ENCODE measurements at regions not wholly inside any gene's neighbourhood (a gene's known extent, or its start where the extent isn't known, plus 50 kb on each side); places are given as distances from the start of the nearest gene placed in this dataset.

GRCh38 chr6:76351275-76351674, 278.8 kb upstream of the IMPG1 start:
- Histone ChIP-seq H2AFZ (ENCODE audit: control insufficient read depth, low read length) (no peak overlapping the region), H3K9me1 (ENCODE audit: control insufficient read depth, extremely low read depth, insufficient read depth, low read length) (no peaks in the 10 kb centered on the region), H3K79me2 (ENCODE audit: control insufficient read depth, insufficient read depth, low read length) (no peaks in the 10 kb centered on the region), H3K4me1 (ENCODE audit: control insufficient read depth, extremely low read depth, insufficient read depth, low read length) (no peaks in the 10 kb centered on the region), H3K27ac (ENCODE audit: control insufficient read depth, insufficient read depth, low read length) (no peak overlapping the region), H4K20me1 (ENCODE audit: control insufficient read depth, extremely low read depth, insufficient read depth, low read length) (no peaks in the 10 kb centered on the region), H3K9ac (ENCODE audit: control insufficient read depth, extremely low read depth, insufficient read depth, low read length) (no peak overlapping the region), H3K4me3 (ENCODE audit: control insufficient read depth in 2 of 3, extremely low read depth in 1 of 3, insufficient read depth in 2 of 3, low read depth in 1 of 3, low read length in 3 of 3) (no peak overlapping the region), H3K9me3 (ENCODE audit: control insufficient read depth, low read depth, low read length) (no peaks in the 10 kb centered on the region), H3K4me2 (ENCODE audit: control insufficient read depth, extremely low read depth, insufficient read depth, low read depth, low read length) (no peak overlapping the region), H3K27me3 (ENCODE audit: control insufficient read depth, extremely low read depth, insufficient read depth, low read length) (no peaks in the 10 kb centered on the region), H3K36me3 (ENCODE audit: control insufficient read depth in 2 of 2, extremely low read depth in 1 of 2, insufficient read depth in 2 of 2, low read length in 2 of 2) (no peaks in the 10 kb centered on the region)
- FAIRE-seq (no peak), DNase-seq (ENCODE audit: low read depth, low spot score) (no peak)
- TF ChIP-seq CTCF (optimal IDR thresholded peaks at IDR 0.05 in 1 of 3, IDR thresholded peaks at IDR 0.05 in 1 of 3, conservative IDR thresholded peaks at IDR 0.05 in 1 of 3; ENCODE audit: extremely low read depth in 1 of 3, insufficient read depth in 2 of 3, low read length in 3 of 3), result peak in 1 of 3 experiments; percentile 25
- no peak for TF ChIP-seq EZH2 (IDR thresholded peaks at IDR 0.05; ENCODE audit: low read length)
- dilution Hi-C loops (cut with MboI; ENCODE audit: extremely low pct_ligation_motif_present, low sequenced_read_pairs), result no loop called here

GRCh38 chr6:76347539-76347938, 275.1 kb upstream of the IMPG1 start:
- Histone ChIP-seq H3K9ac (ENCODE audit: control insufficient read depth, extremely low read depth, insufficient read depth, low read length) (no peak overlapping the region), H3K27me3 (ENCODE audit: control insufficient read depth, extremely low read depth, insufficient read depth, low read length) (no peaks in the 10 kb centered on the region), H3K9me3 (ENCODE audit: control insufficient read depth, low read depth, low read length) (no peaks in the 10 kb centered on the region), H2AFZ (ENCODE audit: control insufficient read depth, low read length) (no peak overlapping the region), H3K4me1 (ENCODE audit: control insufficient read depth, extremely low read depth, insufficient read depth, low read length) (no peaks in the 10 kb centered on the region), H3K9me1 (ENCODE audit: control insufficient read depth, extremely low read depth, insufficient read depth, low read length) (no peaks in the 10 kb centered on the region), H3K79me2 (ENCODE audit: control insufficient read depth, insufficient read depth, low read length) (no peaks in the 10 kb centered on the region), H3K4me3 (ENCODE audit: control insufficient read depth in 2 of 3, extremely low read depth in 1 of 3, insufficient read depth in 2 of 3, low read depth in 1 of 3, low read length in 3 of 3) (no peak overlapping the region), H3K36me3 (ENCODE audit: control insufficient read depth in 2 of 2, extremely low read depth in 1 of 2, insufficient read depth in 2 of 2, low read length in 2 of 2) (no peaks in the 10 kb centered on the region), H3K27ac (ENCODE audit: control insufficient read depth, insufficient read depth, low read length) (no peak overlapping the region), H4K20me1 (ENCODE audit: control insufficient read depth, extremely low read depth, insufficient read depth, low read length) (no peaks in the 10 kb centered on the region), H3K4me2 (ENCODE audit: control insufficient read depth, extremely low read depth, insufficient read depth, low read depth, low read length) (no peak overlapping the region)
- FAIRE-seq (no peak), DNase-seq (ENCODE audit: low read depth, low spot score) (no peak)
- no peak for TF ChIP-seq CTCF (optimal IDR thresholded peaks at IDR 0.05 in 1 of 3, IDR thresholded peaks at IDR 0.05 in 1 of 3, conservative IDR thresholded peaks at IDR 0.05 in 1 of 3; ENCODE audit: extremely low read depth in 1 of 3, insufficient read depth in 2 of 3, low read length in 3 of 3)
- no peak for TF ChIP-seq EZH2 (IDR thresholded peaks at IDR 0.05; ENCODE audit: low read length)
- dilution Hi-C loops (cut with MboI; ENCODE audit: extremely low pct_ligation_motif_present, low sequenced_read_pairs), result no loop called here

Data from keratinocyte (primary cell).